HEK293 (cell line): ENCODE measurements at regions not wholly inside any gene's neighbourhood (a gene's known extent, or its start where the extent isn't known, plus 50 kb on each side); places are given as distances from the start of the nearest gene placed in this dataset.

ENCODE experiments used
- CTCF ChIA-PET: fragments of 350-600 bp; formaldehyde crosslinking; extraction: SDS; loops from one replicate; lab custom pipeline; 2021; ENCODE audit warnings: antibody characterized with exemption; lab: Yijun Ruan, JAX
- POLR2A ChIA-PET: fragments of 300-600 bp; formaldehyde crosslinking; extraction: SDS; loops from one replicate; lab custom pipeline; 2020; ENCODE audit warnings: antibody characterized with exemption, inconsistent platforms; lab: Yijun Ruan, JAX
- H3K27ac ChIP-seq: fragments of 200-500 bp; sonication (Bioruptor generic); 2 replicates; pipeline ENCODE4 v1.5.1; 2014; ENCODE audit warnings: low read depth, low read length, control low read depth, inconsistent platforms; ENCODE audit errors: extremely low read depth
- H3K36me3 ChIP-seq, 2 experiments: fragments of 200-500 bp in 1 of 2; sonication (Bioruptor generic) in 1 of 2; 1 replicate in 1 of 2; 2 replicates in 1 of 2; pipeline ENCODE4 v1.5.1; 2014 to 2017; ENCODE audit warnings: inconsistent platforms in 2 of 2, low read length in 2 of 2; ENCODE audit not compliant: control insufficient read depth in 2 of 2, insufficient read depth in 1 of 2
- H3K4me1 ChIP-seq: fragments of 200-500 bp; sonication (Bioruptor generic); 2 replicates; pipeline ENCODE4 v1.5.1; 2014; ENCODE audit warnings: mild to moderate bottlenecking, low read length, inconsistent platforms; ENCODE audit not compliant: control insufficient read depth, insufficient read depth
- H3K4me3 ChIP-seq: 2 replicates; pipeline ENCODE4 v1.5.1; 2011; ENCODE audit warnings: low read depth, mild to moderate bottlenecking, control low read depth, low read length, moderate library complexity
- H3K9me3 ChIP-seq: fragments of 200-500 bp; sonication (Bioruptor generic); 2 replicates; pipeline ENCODE4 v1.5.1; 2014; ENCODE audit warnings: low read depth, low read length, inconsistent platforms; ENCODE audit not compliant: control insufficient read depth, insufficient read depth
- FEZF1 ChIP-seq: fragments of 450-650 bp; formaldehyde crosslinking; IDR thresholded peaks from 2 replicates; pipeline ENCODE4 v1.5.1; 2016; ENCODE audit warnings: missing biosample characterization, missing genetic modification characterization
- REPIN1 ChIP-seq: fragments of 450-650 bp; formaldehyde crosslinking; IDR thresholded peaks from 2 replicates; pipeline ENCODE4 v1.5.1; 2017; ENCODE audit warnings: missing biosample characterization, missing genetic modification characterization, low read depth
- SCRT2 ChIP-seq: fragments of 450-650 bp; formaldehyde crosslinking; IDR thresholded peaks from 2 replicates; pipeline ENCODE4 v1.5.1; 2016; ENCODE audit warnings: missing biosample characterization, missing genetic modification characterization
- SETDB1 ChIP-seq: IDR thresholded peaks from one replicate; pipeline ENCODE4 v1.6.1; 2017; ENCODE audit warnings: mild to moderate bottlenecking, low read length, moderate library complexity, mixed read lengths; ENCODE audit not compliant: insufficient read length
- TRIM28 ChIP-seq: IDR thresholded peaks from 2 replicates; pipeline ENCODE4 v1.6.1; 2011; ENCODE audit warnings: low read length, control low read depth, borderline replicate concordance
- ZBTB6 ChIP-seq: fragments of 450-650 bp; formaldehyde crosslinking; IDR thresholded peaks from 2 replicates; pipeline ENCODE4 v1.5.1; 2017; ENCODE audit warnings: missing biosample characterization, missing genetic modification characterization
- ZEB2 ChIP-seq: fragments of 450-650 bp; formaldehyde crosslinking; IDR thresholded peaks from 2 replicates; pipeline ENCODE4 v1.5.1; 2016; ENCODE audit warnings: missing biosample characterization, missing genetic modification characterization
- ZNF211 ChIP-seq: fragments of 450-650 bp; formaldehyde crosslinking; IDR thresholded peaks from 2 replicates; pipeline ENCODE4 v1.5.1; 2016; ENCODE audit warnings: low read depth, missing biosample characterization, missing genetic modification characterization
- ZNF223 ChIP-seq: fragments of 450-650 bp; formaldehyde crosslinking; IDR thresholded peaks from 2 replicates; pipeline ENCODE4 v1.5.1; 2016; ENCODE audit warnings: missing biosample characterization, missing genetic modification characterization
- ZNF24 ChIP-seq: fragments of 450-650 bp; formaldehyde crosslinking; IDR thresholded peaks from 2 replicates; pipeline ENCODE4 v1.5.1; 2016; ENCODE audit warnings: missing biosample characterization, missing genetic modification characterization
- ZNF280D ChIP-seq: fragments of 450-650 bp; formaldehyde crosslinking; IDR thresholded peaks from 2 replicates; pipeline ENCODE4 v1.5.1; 2016; ENCODE audit warnings: missing biosample characterization, missing genetic modification characterization
- ZNF488 ChIP-seq: fragments of 450-650 bp; formaldehyde crosslinking; IDR thresholded peaks from 2 replicates; pipeline ENCODE4 v1.5.1; 2016; ENCODE audit warnings: missing biosample characterization, missing genetic modification characterization
- ZNF501 ChIP-seq: fragments of 450-650 bp; formaldehyde crosslinking; IDR thresholded peaks from 2 replicates; pipeline ENCODE4 v1.5.1; 2016; ENCODE audit warnings: missing biosample characterization, missing genetic modification characterization
- ZNF510 ChIP-seq: fragments of 450-650 bp; formaldehyde crosslinking; IDR thresholded peaks from 2 replicates; pipeline ENCODE4 v1.5.1; 2018; ENCODE audit warnings: mild to moderate bottlenecking, missing genetic modification characterization, missing biosample characterization; ENCODE audit not compliant: insufficient replicate concordance
- ZNF529 ChIP-seq: fragments of 450-650 bp; formaldehyde crosslinking; IDR thresholded peaks from 2 replicates; pipeline ENCODE4 v1.5.1; 2017; ENCODE audit warnings: missing genetic modification characterization, missing biosample characterization; ENCODE audit not compliant: insufficient replicate concordance
- ZNF621 ChIP-seq: fragments of 450-650 bp; formaldehyde crosslinking; IDR thresholded peaks from 2 replicates; pipeline ENCODE4 v1.5.1; 2017; ENCODE audit warnings: missing biosample characterization, missing genetic modification characterization
- ZNF701 ChIP-seq: fragments of 450-650 bp; formaldehyde crosslinking; IDR thresholded peaks from 2 replicates; pipeline ENCODE4 v1.5.1; 2016; ENCODE audit warnings: missing biosample characterization, missing genetic modification characterization
- ZNF792 ChIP-seq: fragments of 450-650 bp; formaldehyde crosslinking; IDR thresholded peaks from 2 replicates; pipeline ENCODE4 v1.5.1; 2016; ENCODE audit warnings: missing biosample characterization, missing genetic modification characterization
- ZNF843 ChIP-seq: fragments of 450-650 bp; formaldehyde crosslinking; IDR thresholded peaks from 2 replicates; pipeline ENCODE4 v1.5.1; 2016; ENCODE audit warnings: missing biosample characterization, missing genetic modification characterization
- ZSCAN23 ChIP-seq: fragments of 450-650 bp; formaldehyde crosslinking; IDR thresholded peaks from 2 replicates; pipeline ENCODE4 v1.5.1; 2016; ENCODE audit warnings: missing biosample characterization, missing genetic modification characterization
- TF ChIP-seq, protein P1 (sequence below): fragments of 450-650 bp; IDR thresholded peaks from 2 replicates; pipeline ENCODE4 v1.5.1; 2018; ENCODE audit warnings: missing biosample characterization, mild to moderate bottlenecking, missing genetic modification characterization
- TF ChIP-seq, protein P2 (sequence below): fragments of 450-650 bp; formaldehyde crosslinking; IDR thresholded peaks from 2 replicates; pipeline ENCODE4 v1.5.1; 2016; ENCODE audit warnings: missing biosample characterization, missing genetic modification characterization
- TF ChIP-seq, protein P3 (sequence below): fragments of 450-650 bp; formaldehyde crosslinking; IDR thresholded peaks from 2 replicates; pipeline ENCODE4 v1.5.1; 2016; ENCODE audit warnings: missing biosample characterization, missing genetic modification characterization

- CTCF ChIA-PET: no interaction called here
- POLR2A ChIA-PET: interaction anchor here (0.5 kb wide), 1 partner anchor 183 kb away, joined by 8 read pairs; no protein-coding TSS in a partner anchor
- Histone ChIP-seq H3K27ac (no peak overlapping the region), H3K4me1 (no peaks in the 10 kb centered on the region), H3K36me3 (no peaks in the 10 kb centered on the region), H3K4me3 (no peak overlapping the region), H3K9me3 (no peaks in the 10 kb centered on the region)
- TF ChIP-seq, protein P1, sequence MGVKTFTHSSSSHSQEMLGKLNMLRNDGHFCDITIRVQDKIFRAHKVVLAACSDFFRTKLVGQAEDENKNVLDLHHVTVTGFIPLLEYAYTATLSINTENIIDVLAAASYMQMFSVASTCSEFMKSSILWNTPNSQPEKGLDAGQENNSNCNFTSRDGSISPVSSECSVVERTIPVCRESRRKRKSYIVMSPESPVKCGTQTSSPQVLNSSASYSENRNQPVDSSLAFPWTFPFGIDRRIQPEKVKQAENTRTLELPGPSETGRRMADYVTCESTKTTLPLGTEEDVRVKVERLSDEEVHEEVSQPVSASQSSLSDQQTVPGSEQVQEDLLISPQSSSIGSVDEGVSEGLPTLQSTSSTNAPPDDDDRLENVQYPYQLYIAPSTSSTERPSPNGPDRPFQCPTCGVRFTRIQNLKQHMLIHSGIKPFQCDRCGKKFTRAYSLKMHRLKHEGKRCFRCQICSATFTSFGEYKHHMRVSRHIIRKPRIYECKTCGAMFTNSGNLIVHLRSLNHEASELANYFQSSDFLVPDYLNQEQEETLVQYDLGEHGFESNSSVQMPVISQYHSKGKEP (tag by site-specific recombination): no peak
- no peak for TF ChIP-seq ZNF621 (tag by site-specific recombination)
- no peak for TF ChIP-seq ZNF843 (tag by site-specific recombination)
- no peak for TF ChIP-seq REPIN1 (tag by site-specific recombination)
- TF ChIP-seq SETDB1: peak; percentile 95
- TF ChIP-seq SCRT2 (tag by site-specific recombination): no peak
- no peak for TF ChIP-seq ZNF223
- TF ChIP-seq ZNF24: no peak
- TF ChIP-seq TRIM28: peak; percentile 65; the same call in 1 of the 2 replicates
- no peak for TF ChIP-seq FEZF1 (tag by site-specific recombination)
- no peak for TF ChIP-seq ZSCAN23 (tag by site-specific recombination)
- no peak for TF ChIP-seq ZNF510
Observed at GRCh38 chr1:191536791-191537429, 621.4 kb upstream of the RGS18 start.

DNA sequence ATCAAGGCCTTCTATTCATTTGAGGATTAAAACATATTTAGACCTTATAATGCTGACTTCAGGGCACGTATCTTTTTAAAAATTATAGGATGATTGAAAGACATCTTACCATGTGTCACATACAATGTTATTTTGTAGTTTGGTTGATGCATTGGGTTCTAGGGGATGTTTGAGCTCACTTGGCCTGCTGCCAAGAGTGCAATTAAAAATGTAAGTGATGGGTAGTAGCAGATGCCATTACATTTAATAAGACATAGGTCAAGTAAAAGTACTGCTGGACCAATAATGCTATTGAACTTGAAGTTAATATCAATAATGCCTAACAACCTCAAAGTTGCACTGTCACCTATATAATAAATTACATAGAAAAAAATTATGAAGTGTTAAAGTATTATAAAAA lies 616.5 kb upstream of the RGS18 start:
- no peaks in the 10 kb centered on the region for H3K4me1 ChIP-seq
- POLR2A ChIA-PET: no interaction called here
- CTCF ChIA-PET: no interaction called here
- no peak overlapping the region for H3K27ac ChIP-seq
- no peak overlapping the region for H3K4me3 ChIP-seq
- H3K9me3 ChIP-seq: no peaks in the 10 kb centered on the region
- no peaks in the 10 kb centered on the region for H3K36me3 ChIP-seq
- no peak for TF ChIP-seq ZNF211 (tag by site-specific recombination)
- no peak for TF ChIP-seq SCRT2 (tag by site-specific recombination)
- TF ChIP-seq ZEB2 (tag by site-specific recombination): no peak
- TF ChIP-seq, protein P2, sequence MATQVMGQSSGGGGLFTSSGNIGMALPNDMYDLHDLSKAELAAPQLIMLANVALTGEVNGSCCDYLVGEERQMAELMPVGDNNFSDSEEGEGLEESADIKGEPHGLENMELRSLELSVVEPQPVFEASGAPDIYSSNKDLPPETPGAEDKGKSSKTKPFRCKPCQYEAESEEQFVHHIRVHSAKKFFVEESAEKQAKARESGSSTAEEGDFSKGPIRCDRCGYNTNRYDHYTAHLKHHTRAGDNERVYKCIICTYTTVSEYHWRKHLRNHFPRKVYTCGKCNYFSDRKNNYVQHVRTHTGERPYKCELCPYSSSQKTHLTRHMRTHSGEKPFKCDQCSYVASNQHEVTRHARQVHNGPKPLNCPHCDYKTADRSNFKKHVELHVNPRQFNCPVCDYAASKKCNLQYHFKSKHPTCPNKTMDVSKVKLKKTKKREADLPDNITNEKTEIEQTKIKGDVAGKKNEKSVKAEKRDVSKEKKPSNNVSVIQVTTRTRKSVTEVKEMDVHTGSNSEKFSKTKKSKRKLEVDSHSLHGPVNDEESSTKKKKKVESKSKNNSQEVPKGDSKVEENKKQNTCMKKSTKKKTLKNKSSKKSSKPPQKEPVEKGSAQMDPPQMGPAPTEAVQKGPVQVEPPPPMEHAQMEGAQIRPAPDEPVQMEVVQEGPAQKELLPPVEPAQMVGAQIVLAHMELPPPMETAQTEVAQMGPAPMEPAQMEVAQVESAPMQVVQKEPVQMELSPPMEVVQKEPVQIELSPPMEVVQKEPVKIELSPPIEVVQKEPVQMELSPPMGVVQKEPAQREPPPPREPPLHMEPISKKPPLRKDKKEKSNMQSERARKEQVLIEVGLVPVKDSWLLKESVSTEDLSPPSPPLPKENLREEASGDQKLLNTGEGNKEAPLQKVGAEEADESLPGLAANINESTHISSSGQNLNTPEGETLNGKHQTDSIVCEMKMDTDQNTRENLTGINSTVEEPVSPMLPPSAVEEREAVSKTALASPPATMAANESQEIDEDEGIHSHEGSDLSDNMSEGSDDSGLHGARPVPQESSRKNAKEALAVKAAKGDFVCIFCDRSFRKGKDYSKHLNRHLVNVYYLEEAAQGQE (tag by site-specific recombination): no peak
- no peak for TF ChIP-seq ZNF501
- TF ChIP-seq, protein P3, sequence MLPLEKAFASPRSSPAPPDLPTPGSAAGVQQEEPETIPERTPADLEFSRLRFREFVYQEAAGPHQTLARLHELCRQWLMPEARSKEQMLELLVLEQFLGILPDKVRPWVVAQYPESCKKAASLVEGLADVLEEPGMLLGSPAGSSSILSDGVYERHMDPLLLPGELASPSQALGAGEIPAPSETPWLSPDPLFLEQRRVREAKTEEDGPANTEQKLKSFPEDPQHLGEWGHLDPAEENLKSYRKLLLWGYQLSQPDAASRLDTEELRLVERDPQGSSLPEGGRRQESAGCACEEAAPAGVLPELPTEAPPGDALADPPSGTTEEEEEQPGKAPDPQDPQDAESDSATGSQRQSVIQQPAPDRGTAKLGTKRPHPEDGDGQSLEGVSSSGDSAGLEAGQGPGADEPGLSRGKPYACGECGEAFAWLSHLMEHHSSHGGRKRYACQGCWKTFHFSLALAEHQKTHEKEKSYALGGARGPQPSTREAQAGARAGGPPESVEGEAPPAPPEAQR (tag by site-specific recombination): no peak
- no peak for TF ChIP-seq ZNF280D (tag by site-specific recombination)
- TF ChIP-seq ZNF792 (tag by site-specific recombination): no peak
- TF ChIP-seq ZNF529 (tag by site-specific recombination): no peak
- no peak for TF ChIP-seq ZBTB6 (tag by site-specific recombination)
- TF ChIP-seq ZNF488 (tag by site-specific recombination): no peak
- no peak for TF ChIP-seq ZNF701 (tag by site-specific recombination)
